Neural cell (in vitro differentiated cells): ENCODE measurements at regions not wholly inside any gene's neighbourhood (a gene's known extent, or its start where the extent isn't known, plus 50 kb on each side); places are given as distances from the start of the nearest gene placed in this dataset.

Experiments used
- H2AFZ ChIP-seq: fragments of 200-600, 300-800 bp; sonication (generic), shearing (Covaris generic); 2 replicates; pipeline ENCODE4 v1.6.0; 2014; ENCODE audit warnings: low read depth, mild to moderate bottlenecking, antibody characterized with exemption, low read length, moderate library complexity
- H3F3A ChIP-seq: fragments of 200-600 bp; shearing (Covaris generic); 2 replicates; pipeline ENCODE4 v1.6.1; 2016; ENCODE audit warnings: mild to moderate bottlenecking, moderate library complexity, mixed read lengths, antibody characterized with exemption, low read length; ENCODE audit not compliant: insufficient read depth, poor library complexity, severe bottlenecking
- H3K27ac ChIP-seq: fragments of 200-600, 300-800 bp; sonication (generic), shearing (Covaris generic); 2 replicates; pipeline ENCODE4 v1.5.1; 2014; ENCODE audit warnings: mild to moderate bottlenecking, low read length, moderate library complexity
- H3K27me3 ChIP-seq: fragments of 300-800, 200-600 bp; sonication (generic), shearing (Covaris generic); 2 replicates; pipeline ENCODE4 v1.6.0; 2014; ENCODE audit warnings: mild to moderate bottlenecking, low read depth, low read length, moderate library complexity; ENCODE audit not compliant: insufficient read depth
- H3K36me3 ChIP-seq: fragments of 300-800, 200-600 bp; sonication (generic), shearing (Covaris generic); 2 replicates; pipeline ENCODE4 v1.5.1; 2014; ENCODE audit warnings: mild to moderate bottlenecking, antibody characterized with exemption, low read length, moderate library complexity; ENCODE audit not compliant: insufficient read depth
- H3K4me2 ChIP-seq: fragments of 300-800, 200-600 bp; sonication (generic), shearing (Covaris generic); 2 replicates; pipeline ENCODE4 v1.6.0; 2014; ENCODE audit warnings: mild to moderate bottlenecking, low read length
- H3K4me3 ChIP-seq: fragments of 300-800, 200-600 bp; sonication (generic), shearing (Covaris generic); 2 replicates; pipeline ENCODE4 v1.5.1; 2014; ENCODE audit warnings: mild to moderate bottlenecking, low read length, moderate library complexity
- H3K79me2 ChIP-seq: fragments of 200-600 bp; shearing (Covaris generic); replicated peaks from 2 replicates; pipeline ENCODE4 v1.6.0; 2014; ENCODE audit warnings: mild to moderate bottlenecking, low read length, moderate library complexity; ENCODE audit not compliant: insufficient read depth
- H3K9ac ChIP-seq: fragments of 300-800, 200-600 bp; sonication (generic), shearing (Covaris generic); 2 replicates; pipeline ENCODE4 v1.6.1; 2016; ENCODE audit warnings: mild to moderate bottlenecking, low read length, mixed read lengths
- H3K9me2 ChIP-seq: fragments of 200-600 bp; shearing (Covaris generic); 2 replicates; pipeline ENCODE4 v1.6.1; 2016; ENCODE audit warnings: mild to moderate bottlenecking, low read length, mixed read lengths; ENCODE audit not compliant: insufficient read depth
- H3K9me3 ChIP-seq: fragments of 200-600, 300-800 bp; sonication (generic), shearing (Covaris generic); 2 replicates; pipeline ENCODE4 v1.6.1; 2016; ENCODE audit warnings: mild to moderate bottlenecking, mixed run types, low read length, moderate library complexity, mixed read lengths
- H4K20me1 ChIP-seq: fragments of 200-600 bp; shearing (Covaris generic); 2 replicates; pipeline ENCODE4 v1.6.1; 2016; ENCODE audit warnings: mild to moderate bottlenecking, mixed run types; ENCODE audit not compliant: insufficient read depth
- EP300 ChIP-seq: fragments of 450-650 bp; conservative IDR thresholded peaks from 2 replicates; pipeline ENCODE4 v1.6.1; 2014; ENCODE audit warnings: antibody characterized with exemption, mild to moderate bottlenecking, moderate library complexity; ENCODE audit not compliant: poor library complexity, severe bottlenecking
- EZH2 ChIP-seq: fragments of 200-600, 300-800 bp; shearing (Covaris generic), sonication (generic); IDR thresholded peaks from 2 replicates; pipeline ENCODE4 v1.6.1; 2014; ENCODE audit warnings: antibody characterized with exemption, low read length, borderline replicate concordance, mild to moderate bottlenecking; ENCODE audit not compliant: insufficient read depth, poor library complexity, severe bottlenecking
- MXI1 ChIP-seq: fragments of 450-650 bp; conservative IDR thresholded peaks from 2 replicates; pipeline ENCODE4 v1.6.1; 2014; ENCODE audit warnings: antibody characterized with exemption, mild to moderate bottlenecking; ENCODE audit not compliant: poor library complexity, severe bottlenecking
- POLR2AphosphoS5 ChIP-seq: IDR thresholded peaks from 2 replicates; pipeline ENCODE4 v1.6.1; 2012
- RAD21 ChIP-seq: fragments of 450-650 bp; conservative IDR thresholded peaks from 2 replicates; pipeline ENCODE4 v1.6.1; 2014; ENCODE audit warnings: antibody characterized with exemption, mild to moderate bottlenecking, moderate library complexity
- SMC3 ChIP-seq: fragments of 450-650 bp; conservative IDR thresholded peaks from 2 replicates; pipeline ENCODE4 v1.6.1; 2014; ENCODE audit warnings: antibody characterized with exemption, mild to moderate bottlenecking, moderate library complexity; ENCODE audit not compliant: poor library complexity
- TAF1 ChIP-seq: IDR thresholded peaks from 2 replicates; pipeline ENCODE4 v1.6.1; 2012; ENCODE audit warnings: low read depth
- TF ChIP-seq, protein P1 (sequence below): IDR thresholded peaks from 2 replicates; pipeline ENCODE4 v1.6.1; 2012; ENCODE audit warnings: borderline replicate concordance
- TF ChIP-seq, protein P2 (sequence below): fragments of 450-650 bp; IDR thresholded peaks from 2 replicates; pipeline ENCODE4 v1.5.1; 2014; ENCODE audit warnings: antibody characterized with exemption, mild to moderate bottlenecking, moderate library complexity; ENCODE audit not compliant: poor library complexity, severe bottlenecking

- Histone ChIP-seq H3F3A (no peaks in the 10 kb centered on the region), H3K36me3 (no peaks in the 10 kb centered on the region), H3K9me2 (no peaks in the 10 kb centered on the region), H4K20me1 (no peaks in the 10 kb centered on the region), H3K27ac (peak overlapping the region; percentile 38), H2AFZ (no peak overlapping the region), H3K4me3 (peak overlapping the region; percentile 7), H3K27me3 (no peaks in the 10 kb centered on the region), H3K79me2 (no peaks in the 10 kb centered on the region), H3K9ac (no peak overlapping the region), H3K4me2 (peak overlapping the region; percentile 18), H3K9me3 (no peaks in the 10 kb centered on the region)
- TF ChIP-seq EP300 (peak; percentile 93), TAF1 (no peak), SMC3 (no peak), RAD21 (no peak), MXI1 (no peak), EZH2 (no peak), POLR2AphosphoS5 (peak; percentile 65)
- TF ChIP-seq, protein P1, sequence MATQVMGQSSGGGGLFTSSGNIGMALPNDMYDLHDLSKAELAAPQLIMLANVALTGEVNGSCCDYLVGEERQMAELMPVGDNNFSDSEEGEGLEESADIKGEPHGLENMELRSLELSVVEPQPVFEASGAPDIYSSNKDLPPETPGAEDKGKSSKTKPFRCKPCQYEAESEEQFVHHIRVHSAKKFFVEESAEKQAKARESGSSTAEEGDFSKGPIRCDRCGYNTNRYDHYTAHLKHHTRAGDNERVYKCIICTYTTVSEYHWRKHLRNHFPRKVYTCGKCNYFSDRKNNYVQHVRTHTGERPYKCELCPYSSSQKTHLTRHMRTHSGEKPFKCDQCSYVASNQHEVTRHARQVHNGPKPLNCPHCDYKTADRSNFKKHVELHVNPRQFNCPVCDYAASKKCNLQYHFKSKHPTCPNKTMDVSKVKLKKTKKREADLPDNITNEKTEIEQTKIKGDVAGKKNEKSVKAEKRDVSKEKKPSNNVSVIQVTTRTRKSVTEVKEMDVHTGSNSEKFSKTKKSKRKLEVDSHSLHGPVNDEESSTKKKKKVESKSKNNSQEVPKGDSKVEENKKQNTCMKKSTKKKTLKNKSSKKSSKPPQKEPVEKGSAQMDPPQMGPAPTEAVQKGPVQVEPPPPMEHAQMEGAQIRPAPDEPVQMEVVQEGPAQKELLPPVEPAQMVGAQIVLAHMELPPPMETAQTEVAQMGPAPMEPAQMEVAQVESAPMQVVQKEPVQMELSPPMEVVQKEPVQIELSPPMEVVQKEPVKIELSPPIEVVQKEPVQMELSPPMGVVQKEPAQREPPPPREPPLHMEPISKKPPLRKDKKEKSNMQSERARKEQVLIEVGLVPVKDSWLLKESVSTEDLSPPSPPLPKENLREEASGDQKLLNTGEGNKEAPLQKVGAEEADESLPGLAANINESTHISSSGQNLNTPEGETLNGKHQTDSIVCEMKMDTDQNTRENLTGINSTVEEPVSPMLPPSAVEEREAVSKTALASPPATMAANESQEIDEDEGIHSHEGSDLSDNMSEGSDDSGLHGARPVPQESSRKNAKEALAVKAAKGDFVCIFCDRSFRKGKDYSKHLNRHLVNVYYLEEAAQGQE = peak; percentile 50
- TF ChIP-seq, protein P2, sequence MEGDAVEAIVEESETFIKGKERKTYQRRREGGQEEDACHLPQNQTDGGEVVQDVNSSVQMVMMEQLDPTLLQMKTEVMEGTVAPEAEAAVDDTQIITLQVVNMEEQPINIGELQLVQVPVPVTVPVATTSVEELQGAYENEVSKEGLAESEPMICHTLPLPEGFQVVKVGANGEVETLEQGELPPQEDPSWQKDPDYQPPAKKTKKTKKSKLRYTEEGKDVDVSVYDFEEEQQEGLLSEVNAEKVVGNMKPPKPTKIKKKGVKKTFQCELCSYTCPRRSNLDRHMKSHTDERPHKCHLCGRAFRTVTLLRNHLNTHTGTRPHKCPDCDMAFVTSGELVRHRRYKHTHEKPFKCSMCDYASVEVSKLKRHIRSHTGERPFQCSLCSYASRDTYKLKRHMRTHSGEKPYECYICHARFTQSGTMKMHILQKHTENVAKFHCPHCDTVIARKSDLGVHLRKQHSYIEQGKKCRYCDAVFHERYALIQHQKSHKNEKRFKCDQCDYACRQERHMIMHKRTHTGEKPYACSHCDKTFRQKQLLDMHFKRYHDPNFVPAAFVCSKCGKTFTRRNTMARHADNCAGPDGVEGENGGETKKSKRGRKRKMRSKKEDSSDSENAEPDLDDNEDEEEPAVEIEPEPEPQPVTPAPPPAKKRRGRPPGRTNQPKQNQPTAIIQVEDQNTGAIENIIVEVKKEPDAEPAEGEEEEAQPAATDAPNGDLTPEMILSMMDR = no peak
Observed at GRCh38 chr13:84207509-84207908, 325.2 kb upstream of the SLITRK1 start.

- no peak overlapping the region for H2AFZ ChIP-seq
- TF ChIP-seq EP300 (no peak), RAD21 (no peak), EZH2 (no peak), MXI1 (no peak), TAF1 (no peak), POLR2AphosphoS5 (no peak), SMC3 (no peak)
- TF ChIP-seq, protein P1 = no peak
- TF ChIP-seq, protein P2 = no peak
- no peak overlapping the region for H3K27ac ChIP-seq
Observed at GRCh38 chr13:84200971-84201370, 318.7 kb upstream of the SLITRK1 start.

More at GRCh38 chr13:84200971-84201370, 318.7 kb upstream of the SLITRK1 start:
- Histone ChIP-seq H3K4me2 (no peak overlapping the region), H3K36me3 (no peaks in the 10 kb centered on the region), H3F3A (no peaks in the 10 kb centered on the region), H3K79me2 (no peaks in the 10 kb centered on the region), H3K9me2 (no peaks in the 10 kb centered on the region), H4K20me1 (no peaks in the 10 kb centered on the region), H3K9ac (no peak overlapping the region), H3K27me3 (no peaks in the 10 kb centered on the region), H3K9me3 (no peaks in the 10 kb centered on the region), H3K4me3 (no peak overlapping the region)
